GM19468 (cell line): ENCODE measurements at regions not wholly inside any gene's neighbourhood (a gene's known extent, or its start where the extent isn't known, plus 50 kb on each side); places are given as distances from the start of the nearest gene placed in this dataset.
A peak's percentile ranks its signal among the peaks of the same experiment; 100 is the strongest.

Source experiments
- ATAC-seq: cut with Tn5 transposase; IDR thresholded peaks from one replicate; pipeline ENCODE4 v1.9.1; 2021; ENCODE audit warnings: mild to moderate bottlenecking, moderate library complexity, moderate number of reproducible peaks; ENCODE audit not compliant: unreplicated experiment; ENCODE audit errors: extremely low read depth

DNA sequence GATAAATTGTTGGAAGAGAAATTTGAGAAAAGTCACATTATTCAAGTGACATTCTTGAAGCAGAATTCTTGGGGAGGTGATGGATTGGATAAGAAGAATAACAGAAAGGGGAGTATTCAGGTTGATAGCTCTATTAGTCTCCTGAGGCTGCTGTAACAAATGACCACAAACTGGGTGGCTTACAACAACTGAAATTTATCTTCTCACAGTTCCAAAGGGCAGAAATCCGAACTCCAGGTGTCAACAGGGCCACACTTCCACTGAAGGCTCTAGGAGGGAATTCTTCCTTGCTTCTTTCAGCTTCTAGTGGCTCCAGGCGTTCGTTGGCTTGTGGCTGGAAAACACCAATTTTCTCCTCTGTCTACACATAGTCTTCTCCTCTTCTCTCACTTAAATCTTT is 99.8 kb downstream of the TES start:
- no peak for ATAC-seq

DNA sequence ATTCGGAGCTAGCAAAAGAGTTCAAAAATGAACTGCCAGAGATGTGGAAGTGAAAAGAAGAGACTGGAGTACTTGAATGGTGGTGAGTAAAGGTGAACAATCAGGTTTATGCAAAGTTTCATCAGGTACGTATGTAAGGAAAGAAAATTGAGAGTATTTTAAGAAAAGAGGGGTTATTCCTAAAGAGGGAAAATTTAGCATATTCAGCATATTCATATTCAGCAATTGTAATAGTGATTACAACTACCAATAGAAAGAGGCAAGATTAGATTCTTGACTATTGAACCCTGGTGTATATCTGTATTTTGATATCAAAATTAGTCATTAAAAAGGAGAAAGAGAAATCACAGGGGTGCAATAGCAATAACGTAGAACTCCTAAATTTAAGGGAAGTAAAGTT is 100.9 kb downstream of the TES start:
- no peak for ATAC-seq

DNA sequence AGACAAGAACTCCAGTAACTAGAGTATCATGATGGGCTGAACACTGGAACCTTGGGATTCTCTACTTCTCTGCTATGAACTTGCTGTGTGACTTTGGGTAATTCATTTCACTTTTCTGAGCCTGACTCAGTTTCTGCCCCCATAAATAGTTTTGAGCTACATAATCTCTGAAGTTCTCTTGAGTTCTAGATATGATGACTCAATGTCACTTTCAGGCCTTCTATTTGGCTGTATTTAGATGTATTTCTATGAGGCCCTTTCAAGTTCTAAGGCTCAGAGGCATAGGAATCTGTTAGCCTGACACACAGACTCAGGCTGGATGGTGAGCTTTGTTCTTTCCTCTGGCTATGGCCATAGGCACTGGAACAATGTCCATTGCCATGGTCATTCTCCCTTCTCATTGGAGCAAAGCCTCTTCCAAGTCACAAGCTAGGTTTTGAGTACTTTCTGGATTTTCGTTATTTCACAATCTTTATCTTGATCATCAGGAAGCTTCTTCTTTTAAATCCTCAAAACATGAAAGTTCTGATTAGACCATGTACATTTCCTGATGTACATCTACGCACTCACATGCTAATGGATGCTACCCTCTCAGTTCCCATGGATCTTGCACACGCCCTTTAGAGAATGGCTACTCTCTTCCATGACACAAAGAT is 101.6 kb downstream of the TES start:
- no peak for ATAC-seq

DNA sequence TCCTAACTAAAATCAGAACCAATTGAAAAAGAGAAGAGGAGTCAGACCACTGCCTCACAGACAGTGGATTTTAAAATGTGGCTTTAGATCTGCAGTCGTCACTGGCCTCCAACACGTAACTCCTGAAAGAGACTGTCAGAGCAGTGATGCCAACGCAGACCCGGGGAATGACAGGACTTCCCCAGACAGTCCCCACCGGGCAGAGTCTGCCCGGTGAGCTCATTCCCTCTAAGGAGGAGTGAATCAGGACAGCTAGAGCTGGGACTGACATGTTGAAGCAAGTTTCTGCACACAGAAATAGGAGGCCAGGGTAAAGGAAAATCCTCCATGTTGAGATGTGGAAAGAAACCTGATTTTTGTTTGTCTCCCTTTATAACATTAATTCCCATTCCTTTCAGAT is 105.0 kb downstream of the TES start:
- ATAC-seq = no peak

DNA sequence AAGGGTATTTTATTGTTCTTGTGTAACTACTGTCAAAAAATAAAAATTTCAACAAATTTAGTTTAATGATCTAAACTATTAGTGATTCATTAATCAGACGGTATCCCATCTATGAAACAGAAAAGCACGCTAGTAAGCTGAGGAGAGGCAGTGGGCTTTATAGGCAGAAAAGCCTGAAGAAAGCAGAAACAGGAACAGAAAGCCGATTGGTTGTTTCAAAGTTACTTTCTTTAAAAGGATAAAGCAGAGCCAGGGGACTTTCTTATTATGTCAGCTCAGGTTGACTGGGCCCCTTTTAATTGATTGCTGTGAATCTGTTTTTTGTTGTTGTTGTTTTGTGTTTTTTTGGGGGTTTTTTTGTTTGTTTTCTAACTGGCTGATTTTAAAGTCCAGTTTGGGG is 105.5 kb downstream of the TES start:
- no peak for ATAC-seq

DNA sequence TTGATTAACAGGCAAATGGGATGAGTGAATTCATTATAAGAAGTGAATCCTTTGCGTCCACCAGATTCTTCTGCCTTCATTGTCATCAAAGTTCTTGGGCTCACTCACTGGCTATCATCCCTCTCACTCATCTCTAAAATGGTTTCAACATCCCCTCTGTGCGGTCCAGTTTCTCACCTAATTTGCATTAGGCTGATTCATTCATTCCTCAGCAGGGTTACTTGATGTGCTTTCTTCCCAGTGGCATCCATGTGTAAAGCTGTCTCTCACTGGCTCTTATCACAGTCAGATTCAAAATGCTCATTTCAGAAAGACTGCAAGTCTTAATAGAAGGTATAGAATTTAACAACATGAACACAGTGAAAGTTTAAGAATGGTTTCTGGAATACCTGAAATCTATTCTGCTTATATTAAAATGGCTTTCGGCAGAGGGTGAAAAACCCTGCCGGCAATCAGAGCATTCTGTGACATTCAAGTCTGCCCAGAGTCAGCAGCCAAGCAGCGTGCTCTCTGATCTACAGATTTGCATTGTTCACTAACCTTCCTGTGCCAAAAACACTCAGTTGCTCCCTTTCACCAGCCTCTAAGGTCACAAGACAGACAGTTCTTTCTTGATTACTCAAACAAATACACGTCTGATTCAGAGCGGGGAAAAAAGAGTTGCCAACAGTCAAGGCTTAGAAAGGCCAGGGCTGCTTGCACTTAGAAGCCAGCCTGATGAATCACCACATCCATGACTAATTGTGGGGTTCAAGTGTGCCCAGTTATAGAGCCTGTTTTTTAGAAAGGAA is 106.7 kb downstream of the TES start:
- ATAC-seq = peak; percentile 69

DNA sequence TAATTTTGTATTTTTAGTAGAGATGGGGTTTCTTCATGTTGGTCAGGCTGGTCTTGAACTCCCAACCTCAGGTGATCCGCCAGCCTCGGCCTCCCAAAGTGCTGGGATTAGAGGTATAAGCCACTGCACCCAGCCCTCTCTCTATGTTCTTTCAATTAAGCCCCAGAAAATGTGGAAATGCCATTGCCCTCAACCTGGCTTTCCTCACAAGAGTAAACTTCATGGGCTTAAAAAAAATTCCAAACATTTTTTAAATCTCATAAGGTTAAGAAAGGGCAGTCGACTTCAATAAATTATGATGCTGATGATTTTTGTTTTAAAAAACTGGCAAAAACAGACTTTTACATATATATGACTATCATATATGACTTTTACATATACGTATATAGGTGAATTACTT is 107.6 kb downstream of the TES start:
- no peak for ATAC-seq

DNA sequence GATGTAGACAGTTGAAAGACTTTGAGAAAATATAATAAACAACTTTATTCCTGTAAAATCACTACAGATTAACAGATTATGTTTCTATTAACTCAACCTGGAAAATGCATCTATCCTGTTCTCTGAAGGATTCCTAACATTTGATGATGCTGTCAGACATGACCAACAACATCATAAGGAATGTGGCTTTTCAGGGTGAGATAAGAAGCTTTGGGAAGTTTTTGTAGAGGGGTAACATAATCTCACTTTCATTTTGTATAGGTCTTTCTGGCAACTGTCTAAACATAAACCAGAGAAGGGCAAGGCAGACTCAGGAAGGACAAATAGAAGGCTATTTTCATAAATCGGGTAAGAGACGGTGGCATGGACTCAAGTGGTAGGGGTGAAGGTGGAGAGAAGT is 112.2 kb downstream of the TES start:
- no peak for ATAC-seq

DNA sequence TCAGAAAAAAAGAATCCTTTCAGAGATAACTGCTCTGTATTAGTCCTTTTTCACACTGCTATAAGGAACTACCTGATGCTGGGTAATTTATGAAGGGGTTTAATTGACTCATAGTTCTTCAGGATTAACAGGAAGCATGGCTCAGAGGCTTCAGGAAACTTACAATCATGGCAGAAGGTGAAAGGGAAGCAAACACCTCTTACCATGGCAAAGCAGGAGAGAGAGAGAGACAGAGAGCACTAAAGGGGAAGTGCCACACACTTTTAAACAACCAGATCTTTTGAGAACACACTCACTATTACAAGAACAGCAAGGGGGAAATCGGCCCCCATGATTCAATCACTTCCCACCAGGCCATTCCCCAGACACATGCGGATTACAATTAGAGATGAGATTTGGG is 114.2 kb downstream of the TES start:
- no peak for ATAC-seq

DNA sequence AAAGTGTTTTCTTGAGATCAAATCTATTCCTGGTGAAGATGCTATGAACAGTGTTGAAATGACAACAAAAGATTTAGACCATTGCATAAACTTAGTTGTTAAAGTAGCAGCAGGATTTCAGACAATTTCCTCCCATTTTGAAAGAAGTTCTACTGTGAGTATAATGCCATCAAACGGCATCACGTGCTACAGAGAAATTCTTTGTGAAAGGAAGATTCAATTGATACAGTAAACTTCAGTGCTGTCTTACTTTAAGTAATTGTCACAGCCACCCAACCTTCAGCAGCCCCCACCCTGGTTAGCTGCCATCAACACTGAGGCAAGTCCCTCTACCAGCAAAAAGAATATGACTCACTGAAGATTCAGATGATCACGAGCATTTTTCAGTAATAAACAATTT is 115.2 kb downstream of the TES start:
- no peak for ATAC-seq

DNA sequence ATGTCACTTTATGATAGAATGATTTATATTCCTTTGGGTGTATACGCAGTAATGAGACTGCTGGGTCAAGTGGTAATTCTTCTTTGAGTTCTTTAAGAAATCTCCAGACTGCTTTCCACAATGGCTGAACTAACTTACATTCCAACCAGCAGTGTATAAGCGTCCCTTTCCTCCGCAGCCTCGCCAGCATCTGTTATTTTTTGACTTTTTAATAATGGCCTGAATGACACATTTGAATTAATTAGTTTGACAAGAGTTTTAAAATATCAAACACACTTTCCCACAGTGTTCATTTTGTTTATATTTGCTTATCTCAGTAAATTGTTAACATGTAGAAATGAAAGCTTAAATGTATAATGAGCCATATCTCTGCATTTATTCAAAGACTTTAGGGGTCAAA is 116.8 kb downstream of the TES start:
- no peak for ATAC-seq

DNA sequence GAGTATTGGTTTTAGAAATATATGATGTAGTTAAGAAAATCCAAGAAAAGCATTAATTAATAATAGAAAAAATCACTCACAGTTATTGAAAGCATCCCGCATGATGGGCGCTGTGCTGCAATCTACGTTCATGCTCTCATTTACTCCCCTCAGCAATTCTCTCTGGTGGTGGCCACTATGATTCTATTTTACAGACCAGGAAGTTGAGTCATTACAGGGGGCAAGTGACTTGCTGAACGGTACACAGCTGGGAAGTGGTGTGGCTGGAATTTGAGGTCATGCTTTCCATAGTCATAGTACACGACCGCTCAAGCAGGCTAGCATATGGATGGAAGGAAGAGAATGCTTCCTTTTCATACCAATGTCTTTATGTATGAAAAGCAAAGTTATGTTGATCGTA is 117.4 kb downstream of the TES start:
- no peak for ATAC-seq

DNA sequence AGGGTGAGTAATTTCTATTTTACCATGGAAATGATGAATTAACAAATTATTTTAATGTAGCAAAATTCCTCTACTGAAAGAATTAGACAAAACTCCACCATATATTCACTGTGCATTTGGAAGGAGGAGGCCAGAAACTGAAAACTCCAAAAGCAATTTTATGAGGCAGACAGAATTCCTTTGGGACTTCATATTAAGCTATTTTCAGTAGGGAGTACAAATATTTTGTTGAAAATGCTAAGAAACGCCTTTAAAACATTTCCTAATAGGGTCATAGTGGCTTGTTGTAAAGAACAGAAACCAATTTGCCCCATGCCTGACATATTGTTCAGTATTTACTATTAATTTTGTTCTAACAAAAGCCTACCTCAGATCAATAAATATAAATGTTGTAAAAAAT is 117.8 kb downstream of the TES start:
- no peak for ATAC-seq

DNA sequence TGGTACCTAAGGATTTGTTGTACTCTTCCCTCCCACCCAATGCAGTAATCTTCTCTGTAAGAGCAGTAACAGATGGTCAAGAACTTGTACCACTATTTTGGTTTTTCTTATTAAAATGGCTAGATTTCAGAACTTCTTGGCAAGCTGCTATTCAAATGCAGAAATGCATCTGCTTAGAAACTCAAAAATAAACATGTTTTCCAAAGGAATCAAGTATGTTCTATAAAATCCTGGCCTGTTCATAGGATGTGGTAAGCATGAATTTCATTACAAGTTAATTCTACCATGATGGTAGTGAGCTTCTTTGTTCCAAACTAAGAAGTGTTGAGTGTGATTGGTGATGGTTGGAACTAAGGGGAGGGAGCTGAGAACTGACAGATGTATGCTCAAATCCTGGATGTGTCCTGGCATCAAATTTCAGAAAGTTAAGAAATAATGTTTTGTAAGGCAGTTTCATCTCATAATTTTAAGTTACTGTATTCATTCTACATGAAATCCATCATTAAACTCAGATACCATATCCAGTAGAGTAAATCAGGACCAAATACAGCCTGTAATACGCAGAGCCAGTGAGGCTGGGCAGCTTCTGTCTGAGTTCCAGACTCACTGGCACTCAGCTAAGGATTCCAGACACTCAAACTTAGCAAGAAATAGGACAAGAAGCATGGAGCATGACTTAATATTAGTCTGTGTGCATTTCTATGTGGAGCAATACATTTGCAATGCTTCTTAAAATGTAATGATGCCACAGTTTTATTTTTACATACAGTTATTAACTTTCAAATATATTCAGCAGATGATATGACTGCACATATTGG is 119.6 kb downstream of the TES start:
- no peak for ATAC-seq

DNA sequence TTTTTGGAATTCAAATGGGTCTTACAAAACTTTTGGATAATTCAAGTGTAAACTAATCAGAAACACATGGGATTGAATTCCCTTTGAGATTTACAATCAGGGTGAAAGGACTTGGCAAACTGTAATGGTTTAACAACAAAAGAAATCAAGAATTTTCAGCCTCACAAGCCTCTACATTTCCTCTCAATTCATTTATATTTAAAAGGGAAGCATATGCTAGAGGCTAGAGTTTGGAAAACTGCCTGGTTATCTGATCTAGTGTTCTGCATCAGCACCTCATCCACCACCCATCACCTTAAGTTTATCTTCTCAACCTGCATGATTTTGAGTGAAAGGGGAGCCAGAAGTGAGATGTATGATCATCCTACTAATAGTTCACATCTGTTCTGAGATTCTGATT is 120.7 kb downstream of the TES start:
- no peak for ATAC-seq

DNA sequence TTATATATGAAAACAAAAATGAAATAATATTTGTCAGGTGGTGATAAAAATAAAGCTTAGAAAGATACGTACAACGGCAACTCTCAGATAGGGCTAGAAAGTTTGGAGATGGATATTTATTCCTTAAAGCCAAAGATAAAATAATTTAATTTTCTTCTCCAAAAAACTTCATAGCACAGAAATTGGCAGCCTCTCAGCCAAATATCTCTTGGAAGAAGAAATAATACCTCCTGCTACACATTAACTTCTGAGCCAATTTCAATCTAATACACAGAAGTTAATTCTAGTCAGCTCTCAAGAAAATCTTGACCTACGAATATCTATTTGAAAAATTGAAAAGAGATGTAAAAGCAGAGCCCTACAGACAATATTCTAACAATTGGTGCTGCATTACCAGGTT is 122.4 kb downstream of the TES start:
- ATAC-seq = no peak

DNA sequence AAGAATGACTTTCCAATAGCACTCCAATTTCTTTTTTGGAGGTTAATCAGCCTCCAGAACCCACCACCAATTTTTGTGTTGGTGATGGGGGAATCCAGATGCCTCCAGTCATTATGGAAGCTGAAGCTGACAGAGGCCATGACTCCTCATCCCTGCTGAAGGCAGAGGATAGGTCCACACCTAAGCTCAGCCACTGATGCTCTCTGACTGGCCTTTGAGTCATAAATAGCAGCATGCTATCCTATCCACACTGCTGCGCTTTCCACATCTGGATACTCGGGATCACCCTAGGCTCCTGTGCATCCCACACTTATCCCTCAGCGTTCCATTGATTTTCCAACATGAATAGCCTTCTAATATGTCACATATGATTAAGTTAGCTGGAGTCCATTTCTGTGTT is 124.2 kb downstream of the TES start:
- ATAC-seq = no peak

DNA sequence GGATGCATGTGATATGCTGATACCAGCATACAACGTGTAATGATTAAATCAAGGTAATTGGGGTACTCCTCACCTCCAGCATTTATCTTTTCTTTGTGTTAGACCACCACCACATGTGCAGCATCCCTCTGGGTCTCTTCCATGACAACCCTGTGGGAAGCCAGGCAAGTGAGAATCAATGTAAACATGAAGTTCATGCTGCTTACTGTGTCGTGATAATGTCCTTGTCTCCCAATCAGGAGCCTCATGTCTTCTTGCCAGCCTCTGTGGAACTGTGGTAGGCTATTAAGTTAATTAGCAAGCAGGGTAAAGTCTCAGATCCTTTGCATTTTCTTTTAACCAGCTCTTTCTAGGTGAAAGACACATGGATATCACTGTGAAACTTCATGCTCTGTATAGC is 126.7 kb downstream of the TES start:
- ATAC-seq = no peak

DNA sequence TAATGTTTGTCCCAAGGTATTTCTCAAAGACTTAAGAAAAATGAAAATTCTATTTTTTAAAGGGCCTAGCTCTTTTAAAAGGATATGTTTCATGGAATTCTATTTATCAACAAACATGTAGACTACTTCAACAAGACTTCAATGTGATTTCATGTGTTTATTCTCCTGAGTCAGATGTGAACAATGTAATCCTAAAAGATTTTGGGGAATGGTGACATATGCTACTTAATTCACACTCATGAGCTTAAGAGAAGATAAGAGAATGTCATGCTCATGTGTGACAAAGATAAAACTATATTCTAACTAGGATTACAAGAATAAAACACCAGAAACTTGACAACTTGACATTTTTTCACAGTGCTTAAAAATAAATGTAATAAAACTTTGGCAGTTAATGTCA is 127.5 kb downstream of the TES start:
- no peak for ATAC-seq

DNA sequence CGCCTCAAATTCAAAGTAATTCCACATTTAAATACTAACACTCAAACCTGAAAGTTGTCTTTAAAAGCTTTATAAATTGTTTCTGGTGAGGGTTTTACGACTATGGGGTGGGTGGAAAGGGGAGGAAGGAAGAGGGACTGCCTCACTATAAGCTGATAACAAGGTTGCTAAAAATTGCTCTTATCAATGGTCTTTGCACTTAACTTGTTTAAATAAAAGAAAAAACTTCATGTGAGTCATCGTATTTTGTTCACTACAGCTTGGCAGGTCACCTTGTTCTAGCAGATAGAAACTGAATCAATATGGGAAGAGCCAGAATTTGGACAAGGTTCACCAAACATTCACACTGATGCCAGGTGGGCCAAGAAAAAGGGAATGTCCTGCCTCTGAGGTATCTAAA is 129.2 kb downstream of the TES start:
- no peak for ATAC-seq

DNA sequence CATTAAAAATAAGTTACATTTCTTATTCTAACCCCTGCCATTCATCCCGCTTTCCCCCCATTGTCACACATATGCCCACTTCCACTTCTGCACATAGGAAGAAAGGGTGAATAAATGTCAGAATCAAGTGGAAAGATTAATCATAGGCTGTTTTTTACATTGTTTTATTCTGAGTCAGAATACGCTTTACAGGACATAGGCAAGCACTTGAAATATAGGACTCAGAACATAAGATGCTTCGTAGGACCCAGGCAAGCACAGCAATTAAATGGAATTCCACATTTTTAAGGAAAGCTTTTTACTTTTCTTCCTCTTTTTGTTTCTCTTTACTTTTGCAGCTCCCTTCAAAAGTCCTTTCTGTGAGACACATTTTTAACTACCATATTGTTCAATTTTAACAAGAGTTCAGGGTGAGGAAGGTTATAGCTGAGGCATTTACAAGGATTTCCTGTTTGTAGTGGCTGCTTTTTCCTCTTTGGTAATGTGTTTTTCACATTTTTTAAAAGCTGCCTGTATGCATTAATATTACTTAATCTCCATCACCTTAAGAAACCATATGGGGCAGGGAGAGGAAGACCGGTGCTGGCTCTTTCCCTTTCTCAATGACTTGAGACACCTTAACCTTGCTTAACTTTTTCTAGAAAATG is 130.0 kb downstream of the TES start:
- ATAC-seq = no peak
